Mucosa of gallbladder (tissue), 1 donor: ENCODE measurements at regions not wholly inside any gene's neighbourhood (a gene's known extent, or its start where the extent isn't known, plus 50 kb on each side); places are given as distances from the start of the nearest gene placed in this dataset.
"Not testable (repeated sequence)": the region's sequence is repeated elsewhere in the genome, so short reads cannot be mapped to it uniquely, and the experiment has no call there.

ENCODE experiments used
- DNase-seq: peaks from one replicate; pipeline ENCODE4 v3.0.0-alpha.2; 2020; ENCODE audit warnings: low spot score
- donor health status: DM: no; HTN: no; CAD: no.

GRCh38 chr2:145927131-145927950 is 1407.4 kb upstream of the ZEB2 start:
- DNase-seq: no peak

- DNase-seq: no peak
Observed at GRCh38 chr2:145925591-145925990, 1405.7 kb upstream of the ZEB2 start.

GRCh38 chr2:145919477-145919876 is 1399.6 kb upstream of the ZEB2 start:
- no peak for DNase-seq

GRCh38 chr2:145918951-145919350 is 1399.0 kb upstream of the ZEB2 start:
- DNase-seq: no peak

GRCh38 chr2:145916799-145917198 is 1396.9 kb upstream of the ZEB2 start:
- DNase-seq: no peak

- no peak for DNase-seq
Observed at GRCh38 chr2:145914716-145915115, 1394.8 kb upstream of the ZEB2 start.

- no peak for DNase-seq
Observed at GRCh38 chr2:145910416-145910815, 1390.5 kb upstream of the ZEB2 start.

- DNase-seq: no peak
Observed at GRCh38 chr2:145909766-145910165, 1389.8 kb upstream of the ZEB2 start.

GRCh38 chr2:145909175-145909755 is 1389.3 kb upstream of the ZEB2 start:
- DNase-seq: no peak

- DNase-seq: peak; percentile 30
Observed at GRCh38 chr2:145906354-145906753, 1386.4 kb upstream of the ZEB2 start.

GRCh38 chr2:145905371-145905770 is 1385.5 kb upstream of the ZEB2 start:
- no peak for DNase-seq

- DNase-seq: no peak
Observed at GRCh38 chr2:145897151-145897550, 1377.2 kb upstream of the ZEB2 start.

- DNase-seq: no peak
Observed at GRCh38 chr2:145887915-145888314, 1368.0 kb upstream of the ZEB2 start.

- not testable (repeated sequence) for DNase-seq
Observed at GRCh38 chr2:145880997-145881396, 1361.1 kb upstream of the ZEB2 start.

- no peak for DNase-seq
Observed at GRCh38 chr2:145875016-145875415, 1355.1 kb upstream of the ZEB2 start.

GRCh38 chr2:145874466-145874865 is 1354.5 kb upstream of the ZEB2 start:
- DNase-seq: peak; percentile 49

GRCh38 chr2:145864501-145864900 is 1344.6 kb upstream of the ZEB2 start:
- DNase-seq: no peak

- no peak for DNase-seq
Observed at GRCh38 chr2:145861940-145862339, 1342.0 kb upstream of the ZEB2 start.

- DNase-seq: no peak
Observed at GRCh38 chr2:145860083-145860482, 1340.2 kb upstream of the ZEB2 start.

GRCh38 chr2:145855142-145855541 is 1335.2 kb upstream of the ZEB2 start:
- DNase-seq: no peak

GRCh38 chr2:145854039-145854755 is 1334.3 kb upstream of the ZEB2 start:
- no peak for DNase-seq

GRCh38 chr2:145851730-145852129 is 1331.8 kb upstream of the ZEB2 start:
- DNase-seq: no peak

- no peak for DNase-seq
Observed at GRCh38 chr2:145849466-145849865, 1329.5 kb upstream of the ZEB2 start.
